Suprapubic skin (tissue), 4 donors: ENCODE measurements at regions not wholly inside any gene's neighbourhood (a gene's known extent, or its start where the extent isn't known, plus 50 kb on each side); places are given as distances from the start of the nearest gene placed in this dataset.
"Not testable (repeated sequence)": the region's sequence is repeated elsewhere in the genome, so short reads cannot be mapped to it uniquely, and the experiment has no call there.

Source experiments
- CTCF ChIP-seq, 2 donors: fragments of 200-600 bp in 1 of 2; fragments of 450-650 bp in 1 of 2; sonication (generic) in 1 of 2; IDR thresholded peaks; one replicate each; pipeline ENCODE4 v1.5.1; 2016 to 2019; ENCODE audit warnings: antibody characterized with exemption in 2 of 2, mild to moderate bottlenecking in 1 of 2, moderate library complexity in 1 of 2
- EP300 ChIP-seq: sonication (generic); formaldehyde crosslinking; IDR thresholded peaks from one replicate; pipeline ENCODE4 v1.6.1; 2017; ENCODE audit warnings: antibody characterized with exemption
- POLR2A ChIP-seq, 2 donors: fragments of 450-650 bp; IDR thresholded peaks; one replicate each; pipeline ENCODE4 v1.6.1; 2017; ENCODE audit warnings: antibody characterized with exemption in 2 of 2, mild to moderate bottlenecking in 2 of 2, moderate library complexity in 2 of 2
- POLR2AphosphoS5 ChIP-seq, 3 donors: sonication (generic); formaldehyde crosslinking; IDR thresholded peaks; one replicate each; pipeline ENCODE4 v1.6.1; 2017; ENCODE audit warnings: antibody characterized with exemption in 3 of 3

GRCh38 chr5:67850906-67851305, 364.6 kb upstream of the PIK3R1 start:
- TF ChIP-seq POLR2A (IDR thresholded peaks at IDR 0.05); CTCF (IDR thresholded peaks at IDR 0.05); EP300; POLR2AphosphoS5 (IDR thresholded peaks at IDR 0.05): not testable (repeated sequence)
